ENCODE measurements at regions not wholly inside any gene's neighbourhood (a gene's known extent, or its start where the extent isn't known, plus 50 kb on each side); places are given as distances from the start of the nearest gene placed in this dataset.

- TF ChIP-seq RAD21 (IDR thresholded peaks at IDR 0.05; ENCODE audit: low read depth) (no peak), USF1 (IDR thresholded peaks at IDR 0.05) (no peak), EP300 (IDR thresholded peaks at IDR 0.05; ENCODE audit: borderline replicate concordance) (no peak), CEBPB (IDR thresholded peaks at IDR 0.05) (no peak), TCF12 (IDR thresholded peaks at IDR 0.05; ENCODE audit: low read depth) (no peak)
- TF ChIP-seq, protein P1, sequence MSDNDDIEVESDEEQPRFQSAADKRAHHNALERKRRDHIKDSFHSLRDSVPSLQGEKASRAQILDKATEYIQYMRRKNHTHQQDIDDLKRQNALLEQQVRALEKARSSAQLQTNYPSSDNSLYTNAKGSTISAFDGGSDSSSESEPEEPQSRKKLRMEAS (IDR thresholded peaks at IDR 0.05): no peak
- TF ChIP-seq, protein P2, sequence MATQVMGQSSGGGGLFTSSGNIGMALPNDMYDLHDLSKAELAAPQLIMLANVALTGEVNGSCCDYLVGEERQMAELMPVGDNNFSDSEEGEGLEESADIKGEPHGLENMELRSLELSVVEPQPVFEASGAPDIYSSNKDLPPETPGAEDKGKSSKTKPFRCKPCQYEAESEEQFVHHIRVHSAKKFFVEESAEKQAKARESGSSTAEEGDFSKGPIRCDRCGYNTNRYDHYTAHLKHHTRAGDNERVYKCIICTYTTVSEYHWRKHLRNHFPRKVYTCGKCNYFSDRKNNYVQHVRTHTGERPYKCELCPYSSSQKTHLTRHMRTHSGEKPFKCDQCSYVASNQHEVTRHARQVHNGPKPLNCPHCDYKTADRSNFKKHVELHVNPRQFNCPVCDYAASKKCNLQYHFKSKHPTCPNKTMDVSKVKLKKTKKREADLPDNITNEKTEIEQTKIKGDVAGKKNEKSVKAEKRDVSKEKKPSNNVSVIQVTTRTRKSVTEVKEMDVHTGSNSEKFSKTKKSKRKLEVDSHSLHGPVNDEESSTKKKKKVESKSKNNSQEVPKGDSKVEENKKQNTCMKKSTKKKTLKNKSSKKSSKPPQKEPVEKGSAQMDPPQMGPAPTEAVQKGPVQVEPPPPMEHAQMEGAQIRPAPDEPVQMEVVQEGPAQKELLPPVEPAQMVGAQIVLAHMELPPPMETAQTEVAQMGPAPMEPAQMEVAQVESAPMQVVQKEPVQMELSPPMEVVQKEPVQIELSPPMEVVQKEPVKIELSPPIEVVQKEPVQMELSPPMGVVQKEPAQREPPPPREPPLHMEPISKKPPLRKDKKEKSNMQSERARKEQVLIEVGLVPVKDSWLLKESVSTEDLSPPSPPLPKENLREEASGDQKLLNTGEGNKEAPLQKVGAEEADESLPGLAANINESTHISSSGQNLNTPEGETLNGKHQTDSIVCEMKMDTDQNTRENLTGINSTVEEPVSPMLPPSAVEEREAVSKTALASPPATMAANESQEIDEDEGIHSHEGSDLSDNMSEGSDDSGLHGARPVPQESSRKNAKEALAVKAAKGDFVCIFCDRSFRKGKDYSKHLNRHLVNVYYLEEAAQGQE (IDR thresholded peaks at IDR 0.05; ENCODE audit: low read depth): no peak
These were observed 234.3 kb upstream of the HHIP start for GRCh38 chr4:144411700-144412099.
